WERI-Rb-1 (cell line): ENCODE measurements at regions not wholly inside any gene's neighbourhood (a gene's known extent, or its start where the extent isn't known, plus 50 kb on each side); places are given as distances from the start of the nearest gene placed in this dataset.

Source experiments
- DNase-seq: peaks from one replicate; pipeline ENCODE4 v3.0.0-alpha.2; 2020
- H3K27ac ChIP-seq: fragments of 250-450 bp; sonication (Bioruptor Pico); 2 replicates; pipeline ENCODE4 v1.5.1; 2020; ENCODE audit warnings: mild to moderate bottlenecking, moderate library complexity
- H3K27me3 ChIP-seq: fragments of 250-450 bp; sonication (Bioruptor Pico); 2 replicates; pipeline ENCODE4 v1.5.1; 2021; ENCODE audit warnings: mild to moderate bottlenecking, low read depth, moderate library complexity; ENCODE audit not compliant: insufficient read depth, severe bottlenecking
- H3K36me3 ChIP-seq: fragments of 250-450 bp; sonication (Bioruptor Pico); 2 replicates; pipeline ENCODE4 v1.5.1; 2020; ENCODE audit warnings: mild to moderate bottlenecking, moderate library complexity
- H3K4me3 ChIP-seq: 2 replicates; pipeline ENCODE4 v1.5.1; 2011; ENCODE audit warnings: low read depth, mild to moderate bottlenecking, control low read depth, low read length
- H3K9me3 ChIP-seq: fragments of 250-450 bp; sonication (Bioruptor Pico); 2 replicates; pipeline ENCODE4 v1.5.1; 2021; ENCODE audit warnings: mild to moderate bottlenecking, moderate library complexity; ENCODE audit not compliant: severe bottlenecking
- CTCF ChIP-seq: IDR thresholded peaks from 2 replicates; pipeline ENCODE4 v1.5.1; 2011; ENCODE audit warnings: low read depth, mild to moderate bottlenecking, control low read depth, inconsistent platforms, low read length

GRCh38 chr15:95681836-95682544 lies 648.5 kb upstream of the NR2F2 start:
- Histone ChIP-seq H3K27ac (no peak overlapping the region), H3K36me3 (no peaks in the 10 kb centered on the region), H3K9me3 (no peaks in the 10 kb centered on the region), H3K4me3 (no peak overlapping the region), H3K27me3 (no peaks in the 10 kb centered on the region)
- no peak for TF ChIP-seq CTCF
- DNase-seq, result no peak

- no peak overlapping the region for H3K27ac ChIP-seq
Observed at GRCh38 chr15:95684126-95684525, 646.4 kb upstream of the NR2F2 start.

DNA sequence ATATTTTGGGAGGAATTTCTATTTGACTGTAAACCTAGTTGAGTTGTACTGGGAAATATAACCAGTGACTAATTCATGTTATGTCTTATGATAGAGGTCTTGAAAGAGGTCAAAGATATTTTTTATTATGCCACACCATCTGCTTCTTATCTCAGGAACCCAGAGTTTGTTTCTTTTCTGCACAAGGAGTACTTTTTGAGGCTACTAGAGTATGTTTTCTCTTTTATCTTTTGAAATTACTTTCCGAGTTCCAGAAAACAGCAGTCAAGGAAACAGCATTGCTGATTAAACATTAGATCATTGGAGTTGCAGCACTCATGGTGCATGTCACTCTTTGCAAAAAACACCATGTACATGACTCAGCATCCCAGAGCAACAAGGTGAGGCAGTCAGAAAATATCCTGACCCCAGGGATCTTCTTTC lies 645.8 kb upstream of the NR2F2 start:
- DNase-seq, result no peak
- TF ChIP-seq CTCF, result no peak
- Histone ChIP-seq H3K27me3 (no peaks in the 10 kb centered on the region), H3K27ac (no peak overlapping the region), H3K36me3 (no peaks in the 10 kb centered on the region), H3K4me3 (no peak overlapping the region), H3K9me3 (no peaks in the 10 kb centered on the region)

More at GRCh38 chr15:95684126-95684525, 646.4 kb upstream of the NR2F2 start:
- no peaks in the 10 kb centered on the region for H3K36me3 ChIP-seq
- H3K9me3 ChIP-seq, result no peaks in the 10 kb centered on the region
- no peak overlapping the region for H3K4me3 ChIP-seq
- no peak for TF ChIP-seq CTCF
- H3K27me3 ChIP-seq, result no peaks in the 10 kb centered on the region
- no peak for DNase-seq

DNA sequence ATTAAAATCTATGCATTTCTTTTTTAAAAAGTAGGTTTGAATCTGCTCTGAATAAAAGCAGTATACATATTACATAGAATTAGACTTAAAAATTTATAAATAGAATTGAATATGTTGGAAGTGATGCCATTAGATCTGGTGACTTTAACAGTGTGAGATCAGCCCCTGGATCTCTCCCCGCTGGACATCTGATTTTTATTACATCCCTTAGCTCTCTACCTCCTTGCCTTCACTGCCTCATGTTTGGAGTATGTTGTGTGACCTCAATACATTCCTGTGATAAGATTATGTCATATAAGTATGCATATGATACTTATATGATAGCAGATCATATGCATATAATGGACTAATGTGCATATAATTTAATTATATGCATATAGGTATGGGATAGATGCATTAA lies 643.4 kb upstream of the NR2F2 start:
- H3K36me3 ChIP-seq, result no peaks in the 10 kb centered on the region
- DNase-seq, result no peak
- H3K9me3 ChIP-seq, result no peaks in the 10 kb centered on the region
- H3K27me3 ChIP-seq, result no peaks in the 10 kb centered on the region
- H3K27ac ChIP-seq, result no peak overlapping the region
- no peak for TF ChIP-seq CTCF
- no peak overlapping the region for H3K4me3 ChIP-seq

- H3K27me3 ChIP-seq, result no peaks in the 10 kb centered on the region
- TF ChIP-seq CTCF, result no peak
- no peak for DNase-seq
- no peak overlapping the region for H3K27ac ChIP-seq
- no peaks in the 10 kb centered on the region for H3K36me3 ChIP-seq
- no peaks in the 10 kb centered on the region for H3K9me3 ChIP-seq
- H3K4me3 ChIP-seq, result no peak overlapping the region
Observed at GRCh38 chr15:95687686-95688085, 642.8 kb upstream of the NR2F2 start.
